ENCODE measurements at regions not wholly inside any gene's neighbourhood (a gene's known extent, or its start where the extent isn't known, plus 50 kb on each side); places are given as distances from the start of the nearest gene placed in this dataset.

GRCh38 chr14:53516261-53516774 is 363.2 kb upstream of the DDHD1 start:
- Histone ChIP-seq H3K9me3 (no peaks in the 10 kb centered on the region), H3K4me3 (no peak overlapping the region), H3K27me3 (no peaks in the 10 kb centered on the region), H3K27ac (no peak overlapping the region), H3K4me1 (ENCODE audit: insufficient read depth) (no peaks in the 10 kb centered on the region), H3K36me3 (no peaks in the 10 kb centered on the region)
- TF ChIP-seq CTCF (IDR thresholded peaks at IDR 0.05) = no peak
- TF ChIP-seq POLR2A (IDR thresholded peaks at IDR 0.05) = no peak
- TF ChIP-seq EP300 (IDR thresholded peaks at IDR 0.05) = no peak
- WGBS, 3 donors = 50 to 63% (median 60%) methylated on average over 2 of the region's 2 CpGs
- DNase-seq = no peak
- intact Hi-C loops (cut with DNase I) = no loop called here

GRCh38 chr14:53515276-53515675 is 362.2 kb upstream of the DDHD1 start:
- H3K27ac ChIP-seq = no peak overlapping the region
- H3K9me3 ChIP-seq = no peaks in the 10 kb centered on the region
- DNase-seq = no peak
- intact Hi-C loops (cut with DNase I) = no loop called here
- 70 to 81% (median 79%) methylated on average over 5 of the region's 5 CpGs for WGBS, 3 donors
- TF ChIP-seq POLR2A (IDR thresholded peaks at IDR 0.05) (no peak), CTCF (IDR thresholded peaks at IDR 0.05) (no peak), EP300 (IDR thresholded peaks at IDR 0.05) (no peak)
- H3K36me3 ChIP-seq = no peaks in the 10 kb centered on the region
- H3K4me1 ChIP-seq (ENCODE audit: insufficient read depth) = no peaks in the 10 kb centered on the region
- H3K4me3 ChIP-seq = no peak overlapping the region
- H3K27me3 ChIP-seq = no peaks in the 10 kb centered on the region

- TF ChIP-seq EP300 (IDR thresholded peaks at IDR 0.05) (no peak), CTCF (IDR thresholded peaks at IDR 0.05) (no peak), POLR2A (IDR thresholded peaks at IDR 0.05) (no peak)
- no peak for DNase-seq
- no peaks in the 10 kb centered on the region for H3K36me3 ChIP-seq
- no peaks in the 10 kb centered on the region for H3K27me3 ChIP-seq
- H3K9me3 ChIP-seq = no peaks in the 10 kb centered on the region
- H3K4me3 ChIP-seq = no peak overlapping the region
- 89 to 91% (median 91%) methylated on average over 3 of the region's 3 CpGs for WGBS, 3 donors
- H3K4me1 ChIP-seq (ENCODE audit: insufficient read depth) = peaks cover 5% of the 10 kb centered on the region
- H3K27ac ChIP-seq = no peak overlapping the region
- intact Hi-C loops (cut with DNase I) = no loop called here
Measured at GRCh38 chr14:53514197-53514596, 361.1 kb upstream of the DDHD1 start.

GRCh38 chr14:53510281-53510912 is 357.3 kb upstream of the DDHD1 start:
- H3K36me3 ChIP-seq = no peaks in the 10 kb centered on the region
- DNase-seq = no peak
- H3K9me3 ChIP-seq = no peaks in the 10 kb centered on the region
- H3K4me1 ChIP-seq (ENCODE audit: insufficient read depth) = peaks cover 7% of the 10 kb centered on the region
- no peak overlapping the region for H3K4me3 ChIP-seq
- peak overlapping the region in 1 of 2 donors; percentile 18 for H3K27ac ChIP-seq
- TF ChIP-seq CTCF (IDR thresholded peaks at IDR 0.05) (no peak), POLR2A (IDR thresholded peaks at IDR 0.05) (no peak), EP300 (IDR thresholded peaks at IDR 0.05) (no peak)
- H3K27me3 ChIP-seq = no peaks in the 10 kb centered on the region
- intact Hi-C loops (cut with DNase I) = no loop called here

Measured in ovary (tissue), 7 donors.